ENCODE measurements at regions not wholly inside any gene's neighbourhood (a gene's known extent, or its start where the extent isn't known, plus 50 kb on each side); places are given as distances from the start of the nearest gene placed in this dataset.

- TF ChIP-seq POLR2A (IDR thresholded peaks at IDR 0.05) (no peak), CTCF (IDR thresholded peaks at IDR 0.05) (no peak)
These were observed 57.8 kb upstream of the HRH1 start for GRCh38 chr3:11096266-11097139.
